SIG-M5 (cell line): ENCODE measurements at regions not wholly inside any gene's neighbourhood (a gene's known extent, or its start where the extent isn't known, plus 50 kb on each side); places are given as distances from the start of the nearest gene placed in this dataset.

Experiments
- DNase-seq: peaks from one replicate; lab custom pipeline; 2025; lab: John Stamatoyannopoulos, UW

GRCh38 chr2:8573942-8574195 is 108.0 kb upstream of the ID2 start:
- DNase-seq: no peak

GRCh38 chr2:8574196-8575037 is 107.4 kb upstream of the ID2 start:
- no peak for DNase-seq

GRCh38 chr2:8575038-8575833 is 106.6 kb upstream of the ID2 start:
- no peak for DNase-seq

DNA sequence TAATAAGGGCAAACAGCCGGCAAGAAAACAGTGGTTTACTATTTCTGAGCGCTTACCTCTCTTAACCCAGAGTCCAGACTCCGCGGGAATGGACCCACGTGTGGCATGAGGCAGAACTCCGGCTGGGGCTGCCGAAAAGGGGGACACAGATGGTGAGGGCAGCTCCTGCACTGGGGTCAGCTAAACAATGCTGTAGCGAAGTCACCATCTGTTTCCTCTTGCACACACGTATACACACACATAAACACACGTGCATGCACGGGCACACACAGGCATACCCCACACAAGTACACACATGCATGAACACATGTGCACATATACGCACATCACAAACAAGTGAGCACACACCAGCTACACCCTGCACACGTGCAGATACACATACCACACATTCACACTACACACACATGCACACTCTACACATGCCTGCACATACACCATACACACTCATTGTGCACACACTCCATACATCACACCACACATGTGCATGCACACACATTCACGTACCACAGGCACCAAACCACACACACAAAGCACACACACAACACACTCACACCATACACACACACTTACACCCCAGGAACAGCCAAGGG is 105.9 kb upstream of the ID2 start:
- DNase-seq: no peak

- DNase-seq: no peak
These were observed 105.2 kb upstream of the ID2 start for GRCh38 chr2:8576525-8577167.

- no peak for DNase-seq
These were observed 104.3 kb upstream of the ID2 start for GRCh38 chr2:8577573-8577972.

- no peak for DNase-seq
These were observed 103.3 kb upstream of the ID2 start for GRCh38 chr2:8578335-8579244.

- DNase-seq: no peak
These were observed 102.3 kb upstream of the ID2 start for GRCh38 chr2:8579485-8580085.

GRCh38 chr2:8580316-8581233 is 101.3 kb upstream of the ID2 start:
- DNase-seq: no peak

DNA sequence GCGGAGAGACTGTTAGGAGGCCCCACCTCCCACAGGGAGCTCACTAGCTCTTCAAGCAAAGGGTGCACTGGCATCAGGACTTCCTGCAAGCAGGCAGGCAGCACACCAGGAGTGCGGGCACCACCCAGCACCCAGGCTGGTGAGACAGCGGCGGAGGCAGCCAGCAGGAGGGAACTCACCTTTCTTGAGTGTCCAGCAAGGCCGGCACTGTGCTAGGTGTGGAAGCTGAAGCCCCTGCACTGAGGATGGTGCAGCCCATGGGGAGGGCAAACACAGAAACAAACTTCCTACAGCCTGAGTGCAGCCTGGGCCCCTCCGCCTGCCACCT is 100.7 kb upstream of the ID2 start:
- no peak for DNase-seq

GRCh38 chr2:8581601-8582041 is 100.2 kb upstream of the ID2 start:
- DNase-seq: no peak

GRCh38 chr2:8582191-8582590 is 99.7 kb upstream of the ID2 start:
- no peak for DNase-seq

GRCh38 chr2:8582651-8583399 is 99.0 kb upstream of the ID2 start:
- DNase-seq: no peak

GRCh38 chr2:8583400-8584173 is 98.3 kb upstream of the ID2 start:
- peak; percentile 75 for DNase-seq

DNA sequence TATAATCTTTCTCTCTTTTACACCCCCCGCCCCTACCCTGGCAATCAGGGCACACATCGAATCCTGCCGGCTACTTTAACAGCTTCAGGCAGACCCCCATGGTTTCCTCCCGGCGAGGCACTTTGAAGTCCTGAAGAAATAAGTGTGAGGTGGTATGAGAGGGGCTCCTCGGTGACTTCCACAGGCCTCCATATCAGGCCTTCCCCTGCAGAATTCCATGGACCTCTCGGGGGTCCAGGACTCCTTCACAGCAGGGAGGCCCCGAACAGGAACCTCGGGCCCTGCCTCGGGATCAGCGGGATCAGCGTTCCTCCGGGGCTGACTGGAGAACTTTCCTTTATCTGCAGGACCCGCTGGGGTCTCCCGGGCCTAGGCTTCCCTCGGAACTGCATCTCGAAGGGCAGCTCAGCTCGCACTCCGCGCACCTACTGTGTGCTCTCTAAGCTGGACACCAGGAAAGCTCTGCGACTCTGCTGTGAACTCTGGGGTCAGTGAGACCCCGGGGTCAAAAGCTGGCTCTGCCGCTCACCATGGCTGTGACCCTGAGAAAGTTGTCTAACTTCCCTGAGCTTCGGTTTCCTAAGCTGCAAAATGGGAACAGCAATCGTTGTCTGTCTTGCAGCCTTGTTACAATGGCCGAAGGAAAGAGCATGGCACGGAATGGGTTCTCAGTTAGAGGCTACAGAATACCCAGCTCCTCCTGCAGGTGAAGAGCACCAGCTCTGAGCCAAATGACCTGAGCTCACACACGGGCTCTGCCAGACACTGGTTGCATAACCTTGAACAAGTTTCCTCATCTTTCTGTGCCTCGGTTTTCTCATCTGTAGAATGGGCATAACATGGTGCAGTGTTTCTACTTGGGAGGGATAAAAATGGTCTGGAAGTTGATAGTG is 97.4 kb upstream of the ID2 start:
- DNase-seq: no peak

- DNase-seq: no peak
These were observed 95.3 kb upstream of the ID2 start for GRCh38 chr2:8586457-8587051.

GRCh38 chr2:8587251-8587791 is 94.5 kb upstream of the ID2 start:
- DNase-seq: no peak
